A673 (cell line): ENCODE measurements at regions not wholly inside any gene's neighbourhood (a gene's known extent, or its start where the extent isn't known, plus 50 kb on each side); places are given as distances from the start of the nearest gene placed in this dataset.

ENCODE experiments used
- EZH2 ChIP-seq: fragments of 200-600 bp; sonication (generic); IDR thresholded peaks from 2 replicates; pipeline ENCODE4 v1.6.1; 2017; ENCODE audit warnings: borderline replicate concordance, low read depth, mild to moderate bottlenecking, mixed read lengths, antibody characterized with exemption, low read length; ENCODE audit not compliant: poor library complexity, severe bottlenecking
- TF ChIP-seq, protein P1 (sequence below): fragments of 300-800, 200-600 bp; sonication (generic); conservative IDR thresholded peaks from 2 replicates; pipeline ENCODE4 v1.5.1; 2017; ENCODE audit warnings: low read depth, mild to moderate bottlenecking, antibody characterized with exemption, low read length, moderate library complexity, mixed read lengths

DNA sequence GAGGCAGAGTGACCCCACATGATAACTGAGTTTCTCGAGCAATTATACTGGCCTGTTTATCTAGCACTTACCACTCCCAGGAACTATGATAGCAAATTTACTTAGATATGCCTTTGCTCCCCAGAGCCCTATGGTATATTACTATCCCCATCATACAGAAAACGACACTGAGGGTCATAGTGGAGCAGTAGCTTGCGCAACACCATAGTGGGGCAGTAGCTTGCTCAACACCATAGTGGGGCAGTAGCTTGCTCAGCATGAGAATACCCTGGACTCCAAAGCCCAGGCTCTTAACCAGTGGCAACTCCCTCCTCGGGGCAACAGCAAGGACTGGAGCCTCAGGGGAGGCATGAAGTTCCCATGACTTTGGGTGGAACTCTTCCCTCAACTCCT is 211.9 kb downstream of the NPHP4 start:
- TF ChIP-seq, protein P1, sequence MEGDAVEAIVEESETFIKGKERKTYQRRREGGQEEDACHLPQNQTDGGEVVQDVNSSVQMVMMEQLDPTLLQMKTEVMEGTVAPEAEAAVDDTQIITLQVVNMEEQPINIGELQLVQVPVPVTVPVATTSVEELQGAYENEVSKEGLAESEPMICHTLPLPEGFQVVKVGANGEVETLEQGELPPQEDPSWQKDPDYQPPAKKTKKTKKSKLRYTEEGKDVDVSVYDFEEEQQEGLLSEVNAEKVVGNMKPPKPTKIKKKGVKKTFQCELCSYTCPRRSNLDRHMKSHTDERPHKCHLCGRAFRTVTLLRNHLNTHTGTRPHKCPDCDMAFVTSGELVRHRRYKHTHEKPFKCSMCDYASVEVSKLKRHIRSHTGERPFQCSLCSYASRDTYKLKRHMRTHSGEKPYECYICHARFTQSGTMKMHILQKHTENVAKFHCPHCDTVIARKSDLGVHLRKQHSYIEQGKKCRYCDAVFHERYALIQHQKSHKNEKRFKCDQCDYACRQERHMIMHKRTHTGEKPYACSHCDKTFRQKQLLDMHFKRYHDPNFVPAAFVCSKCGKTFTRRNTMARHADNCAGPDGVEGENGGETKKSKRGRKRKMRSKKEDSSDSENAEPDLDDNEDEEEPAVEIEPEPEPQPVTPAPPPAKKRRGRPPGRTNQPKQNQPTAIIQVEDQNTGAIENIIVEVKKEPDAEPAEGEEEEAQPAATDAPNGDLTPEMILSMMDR: no peak
- TF ChIP-seq EZH2: no peak
